Jurkat, Clone E6-1 (cell line): ENCODE measurements at regions not wholly inside any gene's neighbourhood (a gene's known extent, or its start where the extent isn't known, plus 50 kb on each side); places are given as distances from the start of the nearest gene placed in this dataset.

Experiments
- DNase-seq: peaks from one replicate; pipeline ENCODE4 v3.0.0-alpha.2; 2011; ENCODE audit warnings: low read depth, low spot score
- H3K4me3 ChIP-seq: 2 replicates; pipeline ENCODE4 v1.5.1; 2011; ENCODE audit warnings: mild to moderate bottlenecking, low read length, control low read depth, moderate library complexity

DNA sequence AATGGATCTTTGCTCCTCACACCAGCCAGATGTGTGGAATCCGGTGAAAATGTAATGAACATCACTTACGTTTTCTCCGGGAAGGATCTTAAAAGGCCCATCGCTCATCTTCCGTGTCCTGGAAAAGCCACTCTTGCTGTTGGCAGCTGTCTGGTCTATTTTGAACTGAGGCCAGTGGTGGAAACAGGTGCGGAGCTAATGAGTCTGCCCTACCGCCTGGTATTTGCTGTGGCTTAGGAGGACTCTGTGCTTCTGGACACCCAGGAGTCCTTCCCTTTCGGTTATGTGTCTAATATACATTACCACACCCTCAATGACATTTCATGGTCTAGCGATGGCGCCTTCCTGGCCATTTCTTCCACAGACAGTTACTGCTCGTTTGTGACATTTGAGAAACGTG, 264.2 kb upstream of the PREP start:
- H3K4me3 ChIP-seq: no peak overlapping the region
- DNase-seq: no peak

DNA sequence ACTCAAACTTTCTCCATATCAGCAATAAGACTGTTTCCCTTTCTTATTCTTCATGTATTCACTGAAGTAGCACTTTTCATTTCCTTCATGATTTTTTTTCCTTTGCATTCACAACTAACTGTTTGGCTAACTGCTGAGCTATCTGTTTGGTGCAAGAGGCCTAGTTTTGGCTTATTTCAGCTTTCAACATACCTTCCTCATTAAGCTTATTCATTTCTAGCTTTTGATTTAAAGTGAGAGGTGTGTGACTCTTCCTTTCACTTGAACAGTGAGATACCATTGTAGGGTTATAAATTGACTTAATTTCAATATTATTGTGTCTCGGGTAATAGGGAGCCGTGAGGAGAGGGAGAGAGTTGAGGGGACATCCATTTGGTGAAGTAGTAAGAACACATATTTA, 262.0 kb upstream of the PREP start:
- no peak for DNase-seq
- H3K4me3 ChIP-seq: no peak overlapping the region

DNA sequence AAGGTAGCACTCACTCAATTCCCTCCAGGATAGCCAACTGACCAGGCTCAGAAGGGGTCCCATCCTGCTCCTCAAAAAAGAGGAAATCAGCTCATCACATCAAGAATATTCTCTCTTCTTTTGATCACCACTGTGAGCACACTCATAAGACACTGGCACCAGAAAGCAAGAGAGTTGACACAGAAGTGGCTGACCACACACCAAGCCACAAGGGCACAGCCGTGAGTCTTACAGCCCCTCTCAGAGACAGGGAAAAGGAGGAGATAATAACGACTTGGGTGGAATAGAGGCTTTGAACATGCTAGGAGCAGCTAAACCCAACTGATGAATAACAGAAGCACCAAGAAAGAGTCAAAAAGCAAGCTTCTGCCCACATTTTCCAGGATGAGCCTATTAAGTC, 249.1 kb upstream of the PREP start:
- no peak for DNase-seq
- no peak overlapping the region for H3K4me3 ChIP-seq

DNA sequence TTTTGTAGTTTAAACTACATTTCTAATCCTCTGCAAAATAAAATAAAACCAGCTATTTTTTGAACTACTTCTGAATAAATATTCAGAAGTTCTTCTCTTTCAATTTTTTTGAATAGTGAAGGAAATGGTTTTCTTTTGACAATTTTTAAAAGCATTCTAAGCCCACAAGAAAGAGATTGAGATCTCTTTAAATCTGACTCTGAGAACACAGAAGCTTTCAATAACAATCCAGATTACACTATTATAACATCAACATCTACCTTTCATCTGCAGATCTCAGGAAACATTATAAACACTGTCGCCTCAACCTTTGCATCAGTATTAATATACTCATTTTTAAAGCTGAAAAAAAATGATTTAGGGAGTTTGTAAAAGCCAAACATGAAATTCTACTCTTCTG, 247.5 kb upstream of the PREP start:
- no peak for DNase-seq
- no peak overlapping the region for H3K4me3 ChIP-seq

DNA sequence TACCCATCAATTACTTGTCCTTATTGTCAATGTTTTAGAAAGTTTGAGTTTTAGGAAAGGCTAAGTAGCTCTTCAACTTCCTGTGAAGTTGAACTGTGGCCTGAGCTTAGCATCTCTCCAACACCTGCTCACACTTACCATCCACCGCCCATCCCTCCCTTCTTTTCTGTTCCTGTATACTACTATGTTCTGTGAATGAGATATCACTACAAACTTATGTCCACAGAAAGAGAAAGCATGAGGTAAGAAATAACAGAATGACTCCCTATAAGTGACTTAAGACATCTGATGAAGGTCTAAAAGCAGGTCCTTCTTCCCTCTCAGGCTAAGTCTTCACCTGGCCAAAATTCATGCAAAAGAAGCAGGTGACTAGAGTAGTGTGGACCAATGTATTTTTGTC, 246.3 kb upstream of the PREP start:
- DNase-seq: no peak
- H3K4me3 ChIP-seq: no peak overlapping the region

DNA sequence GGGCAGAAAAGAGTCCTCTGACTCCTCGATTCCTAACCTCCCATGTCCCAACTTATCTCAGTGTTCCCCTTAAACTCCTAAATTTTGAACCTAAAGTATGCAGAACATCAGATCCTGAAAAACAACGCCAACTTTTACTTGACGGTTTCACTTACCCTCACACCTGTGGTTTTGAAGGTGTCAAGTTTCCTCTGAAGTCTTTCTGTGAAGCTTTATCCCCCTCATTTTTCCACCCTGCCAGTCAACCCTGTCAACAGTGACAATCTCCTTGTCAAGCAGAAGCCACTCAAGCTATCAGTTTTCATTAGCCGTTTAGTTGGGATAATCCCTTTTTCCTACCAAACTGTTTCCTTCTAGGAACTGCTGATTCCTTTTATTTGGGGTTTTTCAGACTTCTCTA, 245.4 kb upstream of the PREP start:
- H3K4me3 ChIP-seq: no peak overlapping the region
- DNase-seq: no peak

DNA sequence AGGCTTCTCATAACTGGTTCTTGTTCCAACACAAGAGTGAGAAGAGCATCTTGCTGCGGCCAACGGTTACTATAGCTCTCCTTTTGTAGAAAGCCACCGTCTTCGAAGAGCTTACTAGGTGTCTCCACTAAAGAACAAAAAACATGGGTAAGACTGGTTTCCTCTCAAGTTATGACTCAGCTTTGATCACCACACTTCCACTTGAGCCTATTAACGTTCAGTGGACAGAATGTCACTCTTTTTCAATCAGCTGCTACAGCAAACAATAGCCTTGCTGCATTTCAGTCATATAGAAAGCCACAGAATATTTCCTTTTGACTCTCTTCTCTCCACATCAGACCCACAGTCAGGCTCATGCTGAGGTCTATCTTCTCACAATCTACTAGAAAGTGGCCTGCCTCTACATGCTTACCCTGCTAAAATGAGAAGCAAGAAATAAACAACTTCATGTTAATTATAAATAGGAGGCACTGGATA, 243.5 kb upstream of the PREP start:
- no peak overlapping the region for H3K4me3 ChIP-seq
- DNase-seq: no peak

DNA sequence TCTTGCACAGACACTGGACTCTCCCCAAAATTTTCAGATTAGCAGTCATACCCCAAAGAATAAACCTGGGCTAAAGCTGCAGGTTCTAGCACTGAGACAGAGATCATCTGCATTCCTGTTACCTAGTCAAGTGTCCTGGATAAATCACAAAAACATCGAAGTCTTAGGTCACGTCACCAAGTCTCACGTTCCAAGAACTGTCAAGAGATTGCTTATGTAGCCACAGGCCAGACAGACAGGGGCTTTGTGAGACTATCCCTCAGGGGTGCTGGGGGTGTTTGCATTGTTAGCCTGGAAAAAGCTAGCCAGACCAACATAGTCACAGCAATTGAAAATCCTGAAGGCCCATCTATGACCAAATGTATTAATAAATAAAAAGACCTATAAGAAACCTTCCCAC, 243.1 kb upstream of the PREP start:
- no peak overlapping the region for H3K4me3 ChIP-seq
- no peak for DNase-seq

DNA sequence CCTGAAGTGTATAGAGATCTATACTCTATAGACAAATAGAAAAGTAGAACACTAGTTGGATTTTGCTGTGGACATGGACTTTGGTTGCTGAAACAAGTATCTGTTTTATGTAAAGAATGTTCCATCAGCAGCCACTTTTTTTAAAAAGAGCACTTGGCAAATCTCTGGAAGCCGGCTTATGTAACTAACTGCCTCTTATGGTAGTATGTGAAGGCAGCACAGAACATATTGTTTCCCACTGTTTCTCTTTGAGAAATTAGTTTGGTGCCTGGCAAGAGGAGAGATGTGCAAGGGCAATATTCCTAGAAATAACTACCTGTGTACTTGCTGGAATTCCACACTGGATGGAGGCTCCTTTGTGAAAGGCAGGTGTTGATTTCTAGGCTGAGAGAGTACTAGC, 242.3 kb upstream of the PREP start:
- no peak overlapping the region for H3K4me3 ChIP-seq
- DNase-seq: no peak

DNA sequence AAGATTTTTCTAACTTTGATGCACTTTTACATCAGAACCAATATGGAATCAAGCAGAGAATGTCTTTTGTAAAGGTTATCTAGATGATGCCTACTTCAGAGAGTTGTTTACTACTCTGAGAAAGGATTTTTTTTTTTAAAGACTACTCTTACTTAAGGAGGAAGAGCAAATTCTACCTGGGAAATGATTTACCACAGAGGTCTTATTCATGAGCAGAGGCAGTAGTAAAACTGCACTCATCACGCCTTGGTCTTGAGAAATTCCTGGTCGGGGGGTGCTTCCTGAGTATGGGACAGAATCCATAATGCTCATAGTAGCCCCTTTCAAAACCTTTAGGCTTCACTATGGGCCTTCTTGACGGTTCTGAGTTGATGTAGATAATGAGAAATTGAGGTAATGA, 241.8 kb upstream of the PREP start:
- no peak for DNase-seq
- no peak overlapping the region for H3K4me3 ChIP-seq

DNA sequence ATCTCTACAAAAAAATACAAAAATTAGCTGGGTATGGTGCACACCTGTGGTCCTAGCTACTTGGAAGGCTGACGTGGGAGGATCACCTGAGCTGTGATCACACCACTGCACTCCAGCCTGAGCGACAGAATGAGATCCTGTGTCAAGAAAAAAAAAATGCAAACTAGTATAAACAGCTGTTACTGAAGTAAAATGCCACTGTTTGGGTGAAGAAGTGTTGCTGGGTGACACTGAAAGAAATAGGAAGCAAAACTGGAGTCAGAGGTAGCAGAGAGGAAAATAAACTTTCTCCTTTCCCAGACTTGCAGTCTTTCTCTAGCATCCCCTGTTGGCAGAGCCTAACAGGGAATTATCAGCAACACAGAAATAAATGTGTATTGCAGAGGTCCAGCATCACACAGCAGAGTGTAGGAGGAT, 241.2 kb upstream of the PREP start:
- DNase-seq: no peak
- no peak overlapping the region for H3K4me3 ChIP-seq

DNA sequence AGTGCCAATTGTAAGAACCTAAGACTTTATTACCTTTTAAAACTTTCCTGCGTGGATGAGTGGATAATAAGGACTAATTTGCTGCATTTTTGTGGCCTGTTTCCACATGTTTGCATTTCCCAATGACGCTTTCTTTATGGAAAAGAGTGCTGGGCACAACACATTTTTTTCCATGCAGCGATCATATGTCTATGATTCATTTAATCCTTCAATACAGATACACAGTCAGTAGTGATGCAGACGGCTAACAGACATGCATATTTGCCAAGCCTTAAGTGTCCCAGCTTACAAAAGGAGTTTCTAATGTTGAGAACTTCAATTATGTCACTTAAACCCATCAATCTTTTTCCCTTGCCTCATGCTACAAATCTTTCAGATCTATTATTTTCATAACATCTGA, 239.8 kb upstream of the PREP start:
- H3K4me3 ChIP-seq: no peak overlapping the region
- DNase-seq: no peak

DNA sequence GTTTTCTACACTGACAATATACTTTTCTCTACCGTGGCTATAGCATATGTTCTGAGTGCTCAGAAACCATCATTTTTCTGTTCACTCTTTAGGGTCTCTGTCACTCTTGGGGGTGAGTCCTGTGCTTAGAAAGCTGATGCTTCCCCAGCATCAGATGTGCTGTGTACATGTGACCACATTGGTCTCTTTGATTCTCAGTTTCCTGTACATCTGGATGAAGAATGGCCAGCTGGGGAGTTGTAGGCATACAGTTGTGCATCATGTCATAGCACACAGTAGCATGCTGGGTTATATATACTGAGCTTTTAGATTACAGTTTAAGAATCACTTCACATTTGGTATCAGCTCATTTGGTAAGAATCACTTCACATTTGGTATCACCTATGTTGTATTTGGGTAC, 238.6 kb upstream of the PREP start:
- H3K4me3 ChIP-seq: no peak overlapping the region

DNA sequence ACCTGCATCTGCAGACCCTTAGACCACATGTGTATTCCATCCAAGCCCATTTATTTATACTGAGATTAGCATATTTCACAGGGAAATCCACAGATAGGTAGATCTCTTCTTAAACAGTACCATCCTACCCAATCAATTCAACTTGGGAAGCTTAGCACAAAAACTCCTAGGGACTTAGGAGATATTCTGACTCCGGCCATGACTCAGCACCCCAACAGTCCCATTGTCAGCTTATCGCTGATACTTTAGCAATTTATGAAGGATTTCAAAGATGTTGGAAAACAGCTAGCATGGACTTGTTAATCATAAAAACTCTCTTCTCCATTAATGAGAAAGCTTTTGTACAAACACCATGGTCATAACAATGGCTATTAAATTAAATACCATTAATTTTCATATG, 236.2 kb upstream of the PREP start:
- H3K4me3 ChIP-seq: no peak overlapping the region
- no peak for DNase-seq

More for the DNA sequence above, 238.6 kb upstream of the PREP start:
- DNase-seq: peak; percentile 76

DNA sequence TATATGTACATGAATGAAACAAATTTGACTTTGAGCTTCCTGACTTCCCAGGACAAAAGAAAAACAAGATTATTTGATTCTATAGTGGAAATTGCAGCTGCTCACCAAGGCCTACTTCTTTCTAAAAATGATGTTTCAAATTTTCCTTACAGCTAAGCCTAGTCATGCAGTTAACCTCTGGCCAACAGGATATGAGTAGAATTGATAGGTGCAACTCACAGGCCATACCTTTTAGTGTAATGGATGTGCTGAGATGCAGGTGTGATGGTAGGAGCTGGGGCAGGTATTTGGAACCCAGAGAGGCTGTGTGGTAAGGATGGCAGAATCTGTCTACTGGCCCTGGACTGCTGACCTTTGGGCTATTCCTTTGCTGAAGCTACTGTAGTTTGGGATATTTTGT, 230.9 kb upstream of the PREP start:
- H3K4me3 ChIP-seq: no peak overlapping the region
- no peak for DNase-seq

DNA sequence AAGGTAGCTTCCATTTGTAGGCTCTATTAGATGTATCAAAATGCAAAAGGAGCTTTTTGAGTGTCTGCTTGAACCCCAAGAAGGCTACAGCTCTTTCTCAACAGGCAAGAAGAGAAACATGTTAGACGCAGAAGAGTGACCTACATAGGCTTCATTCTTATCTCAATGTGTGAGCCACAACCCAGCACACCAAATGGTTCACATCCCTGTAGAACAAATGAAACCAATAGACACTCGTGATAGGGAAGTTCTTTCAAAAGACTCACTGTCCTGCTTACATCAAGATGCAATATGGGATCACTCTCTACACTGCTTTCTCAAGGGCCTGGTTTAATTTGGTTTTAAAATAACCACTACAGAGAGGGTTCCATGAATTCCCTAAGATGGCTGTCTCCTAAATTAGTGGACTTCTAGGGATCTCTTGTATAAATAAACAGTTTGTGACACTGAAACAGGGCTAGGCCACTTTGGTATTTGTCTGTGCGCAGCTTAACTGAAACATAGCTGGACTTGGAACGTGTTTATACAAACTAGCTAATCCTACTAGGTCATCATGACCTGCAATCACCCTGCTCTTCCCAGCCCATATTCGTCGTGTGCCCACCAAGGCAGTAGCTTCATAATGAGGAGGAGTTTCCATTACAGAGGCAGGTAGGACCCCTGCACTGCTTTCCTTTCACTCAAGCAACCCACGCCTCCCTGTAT, 225.4 kb upstream of the PREP start:
- DNase-seq: no peak
- no peak overlapping the region for H3K4me3 ChIP-seq

DNA sequence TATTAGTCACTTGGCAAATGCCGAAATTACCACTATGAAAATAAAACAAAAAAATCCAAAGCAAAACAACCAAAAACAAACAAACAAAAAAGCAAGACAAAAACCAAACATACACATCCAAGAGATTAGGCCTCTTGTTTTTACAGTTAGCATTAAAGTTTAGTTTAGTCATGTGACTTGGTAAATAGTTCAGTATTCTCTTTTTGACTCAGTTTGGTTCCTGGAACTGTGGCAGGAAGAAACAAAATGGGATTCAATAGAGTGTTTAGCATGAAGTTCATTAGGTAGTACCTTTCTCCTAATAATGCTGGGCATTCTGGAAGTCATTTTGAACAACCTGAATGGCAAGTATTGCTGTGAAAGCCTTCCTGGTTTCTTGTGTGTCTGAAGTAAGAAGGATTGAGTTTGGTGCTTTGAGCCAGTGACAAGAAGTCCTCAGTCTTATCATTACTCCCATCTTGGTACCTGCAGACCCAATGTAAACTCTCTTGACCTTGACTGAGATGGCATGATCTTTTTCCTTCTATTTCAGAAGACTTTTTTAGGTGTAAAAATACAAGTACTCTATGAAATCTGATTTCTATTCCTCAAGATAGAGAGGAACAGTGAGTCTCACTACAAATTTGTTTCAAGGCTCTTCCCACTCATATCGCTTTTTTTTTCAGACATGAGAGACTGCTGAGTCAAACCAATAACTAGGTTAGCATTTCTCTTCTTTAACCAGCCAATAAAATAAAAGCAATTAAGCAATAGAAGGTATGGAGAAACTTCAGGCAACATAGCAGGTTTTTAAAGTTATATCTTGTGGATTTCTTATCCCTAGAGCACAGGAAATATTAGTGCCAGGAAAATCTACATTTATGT, 223.6 kb upstream of the PREP start:
- no peak for DNase-seq
- no peak overlapping the region for H3K4me3 ChIP-seq

DNA sequence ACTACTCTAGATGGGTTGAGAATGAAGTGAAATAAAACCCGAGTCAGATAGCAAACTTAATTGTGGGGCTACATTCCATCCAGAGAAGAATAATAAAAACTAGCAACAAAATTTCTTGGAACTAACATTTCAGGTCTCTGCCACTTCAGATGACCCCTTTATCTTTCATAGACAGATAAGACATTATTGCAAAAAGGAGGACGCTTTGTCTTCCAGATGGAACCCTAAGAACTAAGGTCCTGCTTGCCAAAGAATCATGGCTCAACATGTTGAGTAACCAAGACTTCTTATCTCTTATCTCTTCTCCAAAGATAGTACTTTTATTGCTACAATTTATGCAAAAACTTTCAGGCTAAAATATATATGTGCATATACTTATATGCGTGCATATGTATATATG, 221.1 kb upstream of the PREP start:
- DNase-seq: no peak
- H3K4me3 ChIP-seq: no peak overlapping the region

DNA sequence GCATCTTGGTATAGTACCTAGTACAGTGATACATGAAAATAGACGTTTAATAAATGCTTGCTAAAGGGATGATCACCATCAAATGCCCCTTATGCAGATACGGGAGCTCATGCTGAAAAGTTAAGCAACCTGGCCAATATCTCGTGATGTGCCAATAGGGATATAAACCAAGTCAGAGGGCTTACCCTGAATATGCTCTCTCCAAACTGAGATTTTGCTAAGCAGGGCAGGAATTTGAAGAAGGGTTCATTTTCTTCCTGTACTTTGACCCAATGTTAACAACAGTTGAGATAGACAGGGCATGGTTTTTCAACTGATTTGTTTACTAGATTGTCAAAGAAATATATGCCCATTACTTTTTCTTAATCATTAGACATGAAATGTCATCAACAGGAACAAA, 219.3 kb upstream of the PREP start:
- no peak overlapping the region for H3K4me3 ChIP-seq
- no peak for DNase-seq

DNA sequence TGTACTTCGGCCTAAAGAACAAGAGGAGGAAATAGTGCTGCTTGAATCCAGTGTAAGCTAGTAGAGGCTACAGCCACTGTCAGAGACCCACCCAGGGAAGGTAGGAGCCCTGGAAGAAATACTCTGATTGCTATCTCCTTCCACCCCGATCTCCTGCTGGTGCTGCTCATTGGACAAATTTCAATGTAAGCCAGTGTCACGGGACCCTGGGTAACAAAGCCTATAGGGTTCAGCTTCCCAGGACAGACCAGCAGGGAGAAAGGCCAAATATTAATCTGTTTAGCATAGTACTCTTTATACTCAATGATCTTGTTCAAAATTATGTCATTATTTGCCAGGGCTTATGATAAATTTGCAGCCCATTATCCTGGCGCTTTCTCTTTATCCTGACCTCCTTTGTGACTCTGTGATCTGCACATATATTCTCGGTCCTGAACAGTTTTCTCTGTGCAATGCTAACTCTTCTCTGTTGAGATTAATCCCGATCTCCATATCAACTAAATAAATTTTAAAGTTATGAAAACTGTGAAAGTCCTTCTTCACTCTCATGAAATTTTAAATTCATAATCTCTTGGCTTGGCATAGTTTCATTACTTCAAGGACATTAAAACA, 218.8 kb upstream of the PREP start:
- no peak for DNase-seq
- H3K4me3 ChIP-seq: no peak overlapping the region
